Breast epithelium (tissue), 3 donors: ENCODE measurements at regions not wholly inside any gene's neighbourhood (a gene's known extent, or its start where the extent isn't known, plus 50 kb on each side); places are given as distances from the start of the nearest gene placed in this dataset.

Experiments
- CTCF ChIP-seq, 3 donors: fragments of 450-650 bp; IDR thresholded peaks; one replicate each; pipeline ENCODE4 v1.5.1; 2016 to 2017; ENCODE audit warnings: antibody characterized with exemption in 3 of 3, mild to moderate bottlenecking in 3 of 3, moderate library complexity in 3 of 3
- POLR2A ChIP-seq: fragments of 450-650 bp; IDR thresholded peaks from one replicate; pipeline ENCODE4 v1.6.1; 2016; ENCODE audit warnings: antibody characterized with exemption, mild to moderate bottlenecking, moderate library complexity
- POLR2AphosphoS5 ChIP-seq, 3 donors: sonication (generic); formaldehyde crosslinking; IDR thresholded peaks; one replicate each; pipeline ENCODE4 v1.6.1; 2017; ENCODE audit warnings: antibody characterized with exemption in 3 of 3

DNA sequence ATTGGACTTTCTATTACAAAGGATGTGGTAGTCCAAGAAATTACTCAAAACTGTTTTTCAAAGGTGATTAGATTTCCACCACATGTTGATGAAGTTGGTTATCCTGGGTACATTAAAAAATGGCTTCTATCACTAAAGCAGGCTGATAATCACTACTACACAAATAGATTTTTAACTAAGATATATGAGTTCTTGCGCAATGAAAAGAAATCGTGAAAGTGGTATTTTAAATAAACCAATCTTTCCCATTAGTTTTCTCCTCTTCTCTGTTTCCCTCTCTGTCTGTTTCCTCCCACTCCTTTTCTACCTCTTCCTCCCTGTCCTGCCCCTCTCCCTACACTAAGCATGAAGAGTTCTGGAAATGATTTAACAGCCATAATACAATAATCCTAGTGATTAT, 487.9 kb upstream of the CITED2 start:
- TF ChIP-seq CTCF (IDR thresholded peaks at IDR 0.05) (no peak), POLR2A (no peak), POLR2AphosphoS5 (IDR thresholded peaks at IDR 0.05) (no peak)
